SK-N-SH (cell line): ENCODE measurements at regions not wholly inside any gene's neighbourhood (a gene's known extent, or its start where the extent isn't known, plus 50 kb on each side); places are given as distances from the start of the nearest gene placed in this dataset.

Experiments used
- CTCF ChIA-PET: fragments of 300-600, 350-600 bp; formaldehyde crosslinking; extraction: SDS; loops from one replicate; lab custom pipeline; 2021; lab: Yijun Ruan, JAX
- POLR2A ChIA-PET: fragments of 350-600 bp; sonication (Branson Sonifier 250); formaldehyde crosslinking; extraction: SDS; loops from one replicate; lab custom pipeline; 2020; ENCODE audit warnings: antibody characterized with exemption, inconsistent platforms; lab: Yijun Ruan, JAX
- DNase-seq: peaks from one replicate; pipeline ENCODE4 v3.0.0; 2012
- H2AFZ ChIP-seq: fragments of 200-600 bp; sonication (generic); 2 replicates; pipeline ENCODE4 v1.8.1; 2016; ENCODE audit warnings: antibody characterized with exemption, mild to moderate bottlenecking, low read depth
- H3F3A ChIP-seq: fragments of 200-600 bp; sonication (generic); replicated peaks from 2 replicates; pipeline ENCODE3; 2016; ENCODE audit warnings: antibody characterized with exemption, mild to moderate bottlenecking; ENCODE audit not compliant: insufficient read depth
- H3K27ac ChIP-seq, 2 experiments: fragments of 200-500 bp in 1 of 2; fragments of 200-600 bp in 1 of 2; sonication (Bioruptor generic) in 1 of 2; sonication (generic), shearing (Covaris generic) in 1 of 2; 2 replicates each; pipeline versions ENCODE4 v1.5.1 to v1.6.1; 2014 to 2016; ENCODE audit warnings: low read depth in 2 of 2, inconsistent platforms in 1 of 2, low read length in 1 of 2, mild to moderate bottlenecking in 1 of 2, mixed read lengths in 1 of 2
- H3K27me3 ChIP-seq: fragments of 200-600 bp; sonication (generic), shearing (Covaris generic); 2 replicates; pipeline ENCODE4 v1.6.1; 2016; ENCODE audit warnings: mixed run types; ENCODE audit not compliant: insufficient read depth
- H3K36me3 ChIP-seq, 2 experiments: fragments of 200-500 bp in 1 of 2; fragments of 200-600 bp in 1 of 2; sonication (Bioruptor generic) in 1 of 2; sonication (generic) in 1 of 2; replicated peaks in 1 of 2; 2 replicates each; pipeline versions ENCODE3 to v1.5.1; 2014 to 2016; ENCODE audit warnings: low read length in 1 of 2, mild to moderate bottlenecking in 1 of 2; ENCODE audit not compliant: insufficient read depth in 2 of 2, control insufficient read depth in 1 of 2
- H3K4me1 ChIP-seq, 2 experiments: fragments of 200-500 bp in 1 of 2; fragments of 200-600 bp in 1 of 2; sonication (Bioruptor generic) in 1 of 2; sonication (generic), shearing (Covaris generic) in 1 of 2; 2 replicates each; pipeline versions ENCODE4 v1.5.1 to v1.6.1; 2014 to 2016; ENCODE audit warnings: low read depth in 1 of 2, low read length in 1 of 2, mixed run types in 1 of 2; ENCODE audit not compliant: insufficient read depth in 2 of 2, control insufficient read depth in 1 of 2
- H3K4me2 ChIP-seq: fragments of 200-600 bp; sonication (generic), shearing (Covaris generic); 2 replicates; pipeline ENCODE4 v1.6.1; 2017; ENCODE audit warnings: mixed run types
- H3K4me3 ChIP-seq, 2 experiments: fragments of 200-500 bp in 1 of 2; fragments of 200-600 bp in 1 of 2; sonication (Bioruptor generic) in 1 of 2; sonication (generic), shearing (Covaris generic) in 1 of 2; 2 replicates each; pipeline versions ENCODE4 v1.5.1 to v1.8.1; 2014 to 2016; ENCODE audit warnings: low read depth in 2 of 2, inconsistent platforms in 1 of 2, low read length in 1 of 2, mild to moderate bottlenecking in 1 of 2, mixed read lengths in 1 of 2, moderate library complexity in 1 of 2
- H3K79me2 ChIP-seq: fragments of 200-600 bp; sonication (generic); 2 replicates; pipeline ENCODE4 v1.8.1; 2017; ENCODE audit warnings: mild to moderate bottlenecking; ENCODE audit not compliant: insufficient read depth
- H3K9ac ChIP-seq: fragments of 200-600 bp; sonication (generic); 2 replicates; pipeline ENCODE4 v1.6.1; 2017; ENCODE audit warnings: mixed run types
- H3K9me2 ChIP-seq: fragments of 200-600 bp; sonication (generic); 2 replicates; pipeline ENCODE4 v1.6.1; 2017; ENCODE audit warnings: mixed run types
- H3K9me3 ChIP-seq: fragments of 200-600 bp; sonication (generic); 2 replicates; pipeline ENCODE4 v1.6.1; 2017; ENCODE audit warnings: mixed run types, mild to moderate bottlenecking, moderate library complexity
- H4K20me1 ChIP-seq: fragments of 200-600 bp; sonication (generic); 2 replicates; pipeline ENCODE4 v1.6.1; 2017; ENCODE audit warnings: mild to moderate bottlenecking, mixed run types; ENCODE audit not compliant: insufficient read depth
- CHD2 ChIP-seq: fragments of 150-350 bp; IDR thresholded peaks from 2 replicates; pipeline ENCODE4 v1.6.1; 2018; ENCODE audit warnings: low read length; ENCODE audit not compliant: partially characterized antibody
- ELF1 ChIP-seq: IDR thresholded peaks from 2 replicates; pipeline ENCODE4 v1.4.0; 2012
- EZH2phosphoT487 ChIP-seq: fragments of 200-600 bp; sonication (generic); IDR thresholded peaks from 2 replicates; pipeline ENCODE4 v1.6.1; 2017; ENCODE audit warnings: low read depth, mixed run types, mild to moderate bottlenecking, antibody characterized with exemption, moderate library complexity, borderline replicate concordance
- FOXM1 ChIP-seq: IDR thresholded peaks from 2 replicates; pipeline ENCODE4 v1.4.0; 2012; ENCODE audit warnings: low read depth, mild to moderate bottlenecking
- GATA2 ChIP-seq: sonication (generic); formaldehyde crosslinking; IDR thresholded peaks from 2 replicates; pipeline ENCODE4 v1.5.0; 2020; ENCODE audit warnings: mild to moderate bottlenecking, missing genetic modification reagents
- MEF2A ChIP-seq: IDR thresholded peaks from 2 replicates; pipeline ENCODE4 v1.4.0; 2012; ENCODE audit warnings: low read depth, borderline replicate concordance
- MXI1 ChIP-seq: IDR thresholded peaks from 2 replicates; pipeline ENCODE4 v1.6.1; 2012; ENCODE audit warnings: mild to moderate bottlenecking, low read depth, low read length, improper control_type of control experiment
- NRF1 ChIP-seq: IDR thresholded peaks from 2 replicates; pipeline ENCODE4 v1.6.1; 2012; ENCODE audit warnings: low read depth, mild to moderate bottlenecking, low read length
- SIN3A ChIP-seq: IDR thresholded peaks from 2 replicates; pipeline ENCODE4 v1.6.1; 2012; ENCODE audit warnings: low read depth, mild to moderate bottlenecking, low read length, moderate library complexity, borderline replicate concordance
- TAF1 ChIP-seq: IDR thresholded peaks from 2 replicates; pipeline ENCODE4 v1.6.1; 2012; ENCODE audit warnings: low read depth, mild to moderate bottlenecking, low read length, moderate library complexity, borderline replicate concordance
- USF2 ChIP-seq: fragments of 150-350 bp; IDR thresholded peaks from 2 replicates; pipeline ENCODE4 v1.6.1; 2017; ENCODE audit warnings: antibody characterized with exemption, low read length, low read depth, borderline replicate concordance
- WGBS: methylation state at CpG from one replicate; pipeline ENCODE4 v1.1.6; 2017; ENCODE audit warnings: low lambda C conversion rate; 5-methylcytosine and 5-hydroxymethylcytosine counted together
- TF ChIP-seq, protein P1 (sequence below): fragments of 150-350 bp; IDR thresholded peaks from 2 replicates; pipeline ENCODE4 v1.6.1; 2016; ENCODE audit warnings: mild to moderate bottlenecking, low read depth, low read length

DNA sequence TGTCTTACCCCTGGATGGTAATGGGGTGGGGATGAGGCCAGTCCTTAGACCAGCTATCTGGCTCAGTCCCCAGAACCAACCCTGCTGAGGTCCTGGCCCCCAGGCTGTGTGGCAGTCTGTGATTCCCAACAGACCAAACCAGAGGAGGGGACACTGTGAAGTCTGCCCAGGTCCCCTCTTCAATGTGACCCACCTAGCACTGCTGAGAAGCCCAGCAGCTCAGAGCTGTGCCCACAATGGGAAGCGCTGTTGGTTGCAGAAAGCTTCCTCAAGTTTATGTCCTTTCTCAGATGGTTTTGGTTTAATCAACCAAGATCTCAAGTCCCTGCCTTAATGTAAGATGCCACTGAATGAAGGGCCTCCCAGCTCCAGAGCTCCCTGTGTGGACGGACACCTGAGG lies 114.7 kb upstream of the IGLL5 start:
- H3K4me2 ChIP-seq, result no peak overlapping the region
- H3K9ac ChIP-seq, result no peak overlapping the region
- no peak for TF ChIP-seq EZH2phosphoT487
- TF ChIP-seq USF2, result no peak
- no peak for TF ChIP-seq SIN3A
- no peak for TF ChIP-seq CHD2
- TF ChIP-seq TAF1, result no peak
- TF ChIP-seq, protein P1, sequence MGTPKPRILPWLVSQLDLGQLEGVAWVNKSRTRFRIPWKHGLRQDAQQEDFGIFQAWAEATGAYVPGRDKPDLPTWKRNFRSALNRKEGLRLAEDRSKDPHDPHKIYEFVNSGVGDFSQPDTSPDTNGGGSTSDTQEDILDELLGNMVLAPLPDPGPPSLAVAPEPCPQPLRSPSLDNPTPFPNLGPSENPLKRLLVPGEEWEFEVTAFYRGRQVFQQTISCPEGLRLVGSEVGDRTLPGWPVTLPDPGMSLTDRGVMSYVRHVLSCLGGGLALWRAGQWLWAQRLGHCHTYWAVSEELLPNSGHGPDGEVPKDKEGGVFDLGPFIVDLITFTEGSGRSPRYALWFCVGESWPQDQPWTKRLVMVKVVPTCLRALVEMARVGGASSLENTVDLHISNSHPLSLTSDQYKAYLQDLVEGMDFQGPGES, result no peak
- no peak for TF ChIP-seq MXI1
- no peak for TF ChIP-seq FOXM1
- TF ChIP-seq NRF1, result no peak
- TF ChIP-seq MEF2A, result no peak
- TF ChIP-seq ELF1, result no peak
- TF ChIP-seq GATA2 (CRISPR knock-in tag), result no peak
- H4K20me1 ChIP-seq, result no peaks in the 10 kb centered on the region
- POLR2A ChIA-PET, result no interaction called here
- H2AFZ ChIP-seq, result no peak overlapping the region
- 55% methylated on average over 2 of the region's 2 CpGs for WGBS
- H3K4me1 ChIP-seq, result no peaks in the 10 kb centered on the region; a peak in 1 of 4 replicates
- CTCF ChIA-PET, result interaction anchor here (0.7 to 2.7 kb wide), 4 partner anchors 13 to 196 kb away, joined by 3 to 11 read pairs (median 4); no protein-coding TSS in a partner anchor
- no peaks in the 10 kb centered on the region for H3K9me2 ChIP-seq
- DNase-seq, result no peak
- no peaks in the 10 kb centered on the region for H3F3A ChIP-seq
- H3K9me3 ChIP-seq, result no peaks in the 10 kb centered on the region
- H3K27ac ChIP-seq, result no peak overlapping the region
- H3K4me3 ChIP-seq, result no peak overlapping the region
- no peaks in the 10 kb centered on the region for H3K36me3 ChIP-seq
- H3K27me3 ChIP-seq, result no peaks in the 10 kb centered on the region; the same call in 1 of the 2 replicates
- no peaks in the 10 kb centered on the region for H3K79me2 ChIP-seq

DNA sequence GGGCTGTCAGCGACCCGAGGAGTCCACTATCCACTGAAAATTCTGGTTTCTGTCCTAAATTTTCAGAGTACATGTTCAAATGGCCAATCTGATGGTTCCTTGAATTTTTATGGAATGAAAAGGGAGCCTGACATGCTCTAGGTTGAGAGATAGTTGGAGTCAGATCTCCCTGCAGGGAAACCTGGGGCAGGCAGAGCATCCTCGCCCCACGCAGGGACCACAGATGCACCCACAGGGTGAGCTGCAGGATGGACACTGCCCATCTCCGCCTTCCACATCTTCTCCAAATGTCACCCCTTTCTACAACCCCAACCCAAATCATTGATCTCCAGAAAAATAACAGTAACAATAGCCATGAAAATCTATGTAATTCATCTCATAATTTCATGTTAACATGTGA lies 114.2 kb upstream of the IGLL5 start:
- no peaks in the 10 kb centered on the region for H4K20me1 ChIP-seq
- 54% methylated on average over 4 of the region's 5 CpGs for WGBS
- H3K79me2 ChIP-seq, result no peaks in the 10 kb centered on the region
- H3K4me3 ChIP-seq, result no peak overlapping the region
- H3K36me3 ChIP-seq, result no peaks in the 10 kb centered on the region
- ChIA-PET CTCF (interaction anchor here (0.7 to 2.7 kb wide), 4 partner anchors 14 to 197 kb away, joined by 3 to 11 read pairs (median 4); no protein-coding TSS in a partner anchor), POLR2A (no interaction called here)
- H3K9me3 ChIP-seq, result no peaks in the 10 kb centered on the region
- no peak for DNase-seq
- H3K4me1 ChIP-seq, result no peaks in the 10 kb centered on the region; a peak in 1 of 4 replicates
- H2AFZ ChIP-seq, result no peak overlapping the region
- no peak overlapping the region for H3K4me2 ChIP-seq
- H3K9ac ChIP-seq, result no peak overlapping the region
- no peak overlapping the region for H3K27ac ChIP-seq
- no peaks in the 10 kb centered on the region for H3F3A ChIP-seq
- no peaks in the 10 kb centered on the region; the same call in 1 of the 2 replicates for H3K27me3 ChIP-seq
- TF ChIP-seq MEF2A, result no peak
- H3K9me2 ChIP-seq, result no peaks in the 10 kb centered on the region
